ENCODE measurements at regions not wholly inside any gene's neighbourhood (a gene's known extent, or its start where the extent isn't known, plus 50 kb on each side); places are given as distances from the start of the nearest gene placed in this dataset.

- TF ChIP-seq CHD7 (IDR thresholded peaks at IDR 0.05; ENCODE audit: insufficient replicate concordance, low read length) (no peak), KDM4A (IDR thresholded peaks at IDR 0.05; ENCODE audit: low read depth, low read length, severe bottlenecking) (no peak), CEBPB (IDR thresholded peaks at IDR 0.05; ENCODE audit: low read depth, low read length) (no peak), JUND (IDR thresholded peaks at IDR 0.05; ENCODE audit: low read length) (no peak), PHF8 (conservative IDR thresholded peaks at IDR 0.05; ENCODE audit: low read depth, low read length) (no peak)
Measured at GRCh38 chr5:28780083-28780692, 1741.8 kb upstream of the CDH9 start (continued).

Data from H1 (cell line).